ENCODE measurements at regions not wholly inside any gene's neighbourhood (a gene's known extent, or its start where the extent isn't known, plus 50 kb on each side); places are given as distances from the start of the nearest gene placed in this dataset.

DNA sequence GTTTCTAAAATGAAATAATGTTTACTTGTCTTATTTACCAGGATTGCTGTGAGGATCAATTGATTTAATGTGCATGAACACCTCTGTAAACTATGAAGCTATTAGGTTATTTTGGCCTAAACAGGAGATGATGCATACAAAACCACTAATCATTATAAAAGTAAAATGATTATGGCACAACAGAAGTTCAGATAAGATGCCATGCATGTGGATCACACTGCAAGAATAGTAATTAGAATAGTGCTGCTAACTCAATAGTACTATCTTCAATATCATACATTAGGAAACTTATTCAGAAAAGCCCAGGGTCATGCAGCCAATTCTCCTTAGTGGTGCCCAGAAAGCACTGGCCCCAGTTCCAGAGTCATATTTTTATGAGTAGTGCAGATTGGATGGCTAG lies 66.9 kb downstream of the TMEM100 start:
- Mint-ChIP-seq H3K27me3 (ENCODE audit: insufficient read depth, unreplicated experiment) (no peaks in the 10 kb centered on the region), H3K36me3 (ENCODE audit: insufficient read depth, unreplicated experiment) (no peaks in the 10 kb centered on the region), H3K27ac (ENCODE audit: low read depth, unreplicated experiment) (no peak overlapping the region), H3K4me1 (ENCODE audit: insufficient read depth, unreplicated experiment) (peaks cover 8% of the 10 kb centered on the region), H3K9me3 (ENCODE audit: unreplicated experiment) (no peaks in the 10 kb centered on the region), H3K4me3 (ENCODE audit: unreplicated experiment) (no peak overlapping the region)
- TF ChIP-seq, protein P1, sequence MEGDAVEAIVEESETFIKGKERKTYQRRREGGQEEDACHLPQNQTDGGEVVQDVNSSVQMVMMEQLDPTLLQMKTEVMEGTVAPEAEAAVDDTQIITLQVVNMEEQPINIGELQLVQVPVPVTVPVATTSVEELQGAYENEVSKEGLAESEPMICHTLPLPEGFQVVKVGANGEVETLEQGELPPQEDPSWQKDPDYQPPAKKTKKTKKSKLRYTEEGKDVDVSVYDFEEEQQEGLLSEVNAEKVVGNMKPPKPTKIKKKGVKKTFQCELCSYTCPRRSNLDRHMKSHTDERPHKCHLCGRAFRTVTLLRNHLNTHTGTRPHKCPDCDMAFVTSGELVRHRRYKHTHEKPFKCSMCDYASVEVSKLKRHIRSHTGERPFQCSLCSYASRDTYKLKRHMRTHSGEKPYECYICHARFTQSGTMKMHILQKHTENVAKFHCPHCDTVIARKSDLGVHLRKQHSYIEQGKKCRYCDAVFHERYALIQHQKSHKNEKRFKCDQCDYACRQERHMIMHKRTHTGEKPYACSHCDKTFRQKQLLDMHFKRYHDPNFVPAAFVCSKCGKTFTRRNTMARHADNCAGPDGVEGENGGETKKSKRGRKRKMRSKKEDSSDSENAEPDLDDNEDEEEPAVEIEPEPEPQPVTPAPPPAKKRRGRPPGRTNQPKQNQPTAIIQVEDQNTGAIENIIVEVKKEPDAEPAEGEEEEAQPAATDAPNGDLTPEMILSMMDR (IDR thresholded peaks at IDR 0.05; ENCODE audit: unreplicated experiment), result no peak
- no TSS peak for BruUV-seq (replicated peaks)
- intact Hi-C loops (cut with micrococcal nuclease), result no loop called here
- CTCF ChIA-PET, result no interaction called here
- DNase-seq (ENCODE audit: unreplicated experiment), result no peak
- POLR2A ChIA-PET, result no interaction called here

- H3K27ac Mint-ChIP-seq (ENCODE audit: low read depth, unreplicated experiment), result no peak overlapping the region
- BruUV-seq (replicated peaks), result no TSS peak
- ChIA-PET CTCF (interaction anchor here (0.5 to 0.7 kb wide), 2 partner anchors 413 to 611 kb away, joined by 3 read pairs; no protein-coding TSS in a partner anchor), POLR2A (no interaction called here)
- intact Hi-C loops (cut with micrococcal nuclease), result no loop called here
- no peaks in the 10 kb centered on the region for H3K9me3 Mint-ChIP-seq (ENCODE audit: unreplicated experiment)
- TF ChIP-seq, protein P1 (IDR thresholded peaks at IDR 0.05; ENCODE audit: unreplicated experiment), result no peak
- no peak for DNase-seq (ENCODE audit: unreplicated experiment)
- H3K4me1 Mint-ChIP-seq (ENCODE audit: insufficient read depth, unreplicated experiment), result no peaks in the 10 kb centered on the region
- no peaks in the 10 kb centered on the region for H3K27me3 Mint-ChIP-seq (ENCODE audit: insufficient read depth, unreplicated experiment)
- H3K4me3 Mint-ChIP-seq (ENCODE audit: unreplicated experiment), result no peak overlapping the region
- H3K36me3 Mint-ChIP-seq (ENCODE audit: insufficient read depth, unreplicated experiment), result no peaks in the 10 kb centered on the region
These were observed 67.8 kb downstream of the TMEM100 start for GRCh38 chr17:55654821-55655220.

- ChIA-PET POLR2A (no interaction called here), CTCF (no interaction called here)
- no peaks in the 10 kb centered on the region for H3K4me1 Mint-ChIP-seq (ENCODE audit: insufficient read depth, unreplicated experiment)
These were observed 68.6 kb downstream of the TMEM100 start for GRCh38 chr17:55654022-55654421.

GRCh38 chr17:55652825-55653224 lies 69.8 kb downstream of the TMEM100 start:
- H3K27me3 Mint-ChIP-seq (ENCODE audit: insufficient read depth, unreplicated experiment), result no peaks in the 10 kb centered on the region
- no peak overlapping the region for H3K4me3 Mint-ChIP-seq (ENCODE audit: unreplicated experiment)
- H3K9me3 Mint-ChIP-seq (ENCODE audit: unreplicated experiment), result no peaks in the 10 kb centered on the region
- H3K4me1 Mint-ChIP-seq (ENCODE audit: insufficient read depth, unreplicated experiment), result no peaks in the 10 kb centered on the region
- H3K36me3 Mint-ChIP-seq (ENCODE audit: insufficient read depth, unreplicated experiment), result no peaks in the 10 kb centered on the region
- H3K27ac Mint-ChIP-seq (ENCODE audit: low read depth, unreplicated experiment), result no peak overlapping the region
- CTCF ChIA-PET, result interaction anchor here (0.6 to 1.0 kb wide), 3 partner anchors 11 to 65 kb away, joined by 3 read pairs; no protein-coding TSS in a partner anchor
- DNase-seq (ENCODE audit: unreplicated experiment), result no peak
- no TSS peak for BruUV-seq (replicated peaks)
- intact Hi-C loops (cut with micrococcal nuclease), result no loop called here
- POLR2A ChIA-PET, result no interaction called here
- TF ChIP-seq, protein P1 (IDR thresholded peaks at IDR 0.05; ENCODE audit: unreplicated experiment), result no peak

More at GRCh38 chr17:55654022-55654421, 68.6 kb downstream of the TMEM100 start:
- TF ChIP-seq, protein P1 (IDR thresholded peaks at IDR 0.05; ENCODE audit: unreplicated experiment), result no peak
- Mint-ChIP-seq H3K4me3 (ENCODE audit: unreplicated experiment) (no peak overlapping the region), H3K27ac (ENCODE audit: low read depth, unreplicated experiment) (no peak overlapping the region), H3K36me3 (ENCODE audit: insufficient read depth, unreplicated experiment) (no peaks in the 10 kb centered on the region), H3K9me3 (ENCODE audit: unreplicated experiment) (no peaks in the 10 kb centered on the region), H3K27me3 (ENCODE audit: insufficient read depth, unreplicated experiment) (no peaks in the 10 kb centered on the region)
- no peak for DNase-seq (ENCODE audit: unreplicated experiment)
- no TSS peak for BruUV-seq (replicated peaks)
- intact Hi-C loops (cut with micrococcal nuclease), result no loop called here
